HepG2 (cell line): ENCODE measurements at regions not wholly inside any gene's neighbourhood (a gene's known extent, or its start where the extent isn't known, plus 50 kb on each side); places are given as distances from the start of the nearest gene placed in this dataset.
A peak's percentile ranks its signal among the peaks of the same experiment; 100 is the strongest.

ENCODE experiments used
- ATAC-seq: fragments of 200-7000 bp; cut with Tn5 transposase; 3 replicates; pipeline ENCODE4 v1.9.1; 2020; ENCODE audit warnings: mild to moderate bottlenecking, moderate library complexity
- BruUV-seq: library from RNA; stranded (reverse); fragments of 400-500 nt; replicated peaks from 2 replicates; lab custom pipeline; 2021; lab: Mats Ljungman, UMichigan
- CTCF ChIA-PET: fragments of 300-600 bp; formaldehyde crosslinking; extraction: SDS; loops from one replicate; lab custom pipeline; 2021; ENCODE audit warnings: low total read pairs, inconsistent platforms, low intra/inter-chr PET ratio; lab: Yijun Ruan, JAX
- POLR2A ChIA-PET: fragments of 350-600 bp; sonication (Branson Sonifier 250); formaldehyde crosslinking; loops from one replicate; lab custom pipeline; 2020; ENCODE audit warnings: antibody characterized with exemption, inconsistent platforms; lab: Yijun Ruan, JAX
- DNase-seq: peaks from one replicate; pipeline ENCODE4 v3.0.0-alpha.2; 2015; ENCODE audit warnings: low spot score
- FAIRE-seq: peaks from 3 replicates; lab custom pipeline; 2011; peaks lifted over from hg19 to GRCh38; lab: Jason Lieb, UNC
- H2AFZ ChIP-seq: one replicate; pipeline ENCODE4 v1.6.1; 2011; ENCODE audit warnings: low read length, inconsistent platforms
- H3K27ac ChIP-seq: fragments of 300-600 bp; 3 replicates; pipeline ENCODE4 v1.8.0; 2011; ENCODE audit warnings: mixed run types, mild to moderate bottlenecking, mixed read lengths, low read length, inconsistent platforms; ENCODE audit not compliant: insufficient read depth; ENCODE audit errors: extremely low read length
- H3K27me3 ChIP-seq, 2 experiments: fragments of 200-600 bp in 1 of 2; 2 replicates in 1 of 2; 3 replicates in 1 of 2; pipeline versions ENCODE4 v1.6.0 to v1.8.0; 2011; ENCODE audit warnings: low read length in 2 of 2, mild to moderate bottlenecking in 2 of 2, moderate library complexity in 2 of 2, inconsistent platforms in 1 of 2; ENCODE audit not compliant: insufficient read depth in 2 of 2, control insufficient read depth in 1 of 2
- H3K36me3 ChIP-seq, 2 experiments: fragments of 200-600 bp in 1 of 2; replicated peaks in 1 of 2; 2 replicates in 1 of 2; 3 replicates in 1 of 2; pipeline versions ENCODE4 v1.5.1 to v1.8.0; 2011; ENCODE audit warnings: low read length in 2 of 2, inconsistent platforms in 1 of 2; ENCODE audit not compliant: insufficient read depth in 2 of 2, control insufficient read depth in 1 of 2
- H3K4me1 ChIP-seq: 2 replicates; pipeline ENCODE4 v1.5.1; 2012; ENCODE audit warnings: low read length, inconsistent platforms; ENCODE audit not compliant: insufficient read depth
- H3K4me2 ChIP-seq: 2 replicates; pipeline ENCODE4 v1.6.0; 2011; ENCODE audit warnings: low read depth, low read length, inconsistent platforms
- H3K4me3 ChIP-seq, 3 experiments: fragments of 200-600 bp in 1 of 3; sonication (generic), shearing (Covaris generic) in 1 of 3; replicated peaks in 1 of 3; 2 replicates each; pipeline ENCODE4 v1.5.1; 2011 to 2016; ENCODE audit warnings: low read length in 3 of 3, inconsistent platforms in 2 of 3, low read depth in 2 of 3, mild to moderate bottlenecking in 2 of 3, control low read depth in 1 of 3, mixed read lengths in 1 of 3; ENCODE audit not compliant: insufficient read depth in 1 of 3
- H3K79me2 ChIP-seq: one replicate; pipeline ENCODE4 v1.6.1; 2011; ENCODE audit warnings: low read length, inconsistent platforms; ENCODE audit not compliant: insufficient read depth
- H3K9ac ChIP-seq: 2 replicates; pipeline ENCODE4 v1.6.0; 2011; ENCODE audit warnings: mild to moderate bottlenecking, low read depth, low read length, inconsistent platforms; ENCODE audit not compliant: insufficient read depth
- H3K9me3 ChIP-seq: 2 replicates; pipeline ENCODE4 v1.5.1; 2012; ENCODE audit warnings: mild to moderate bottlenecking, low read length
- H4K20me1 ChIP-seq: 2 replicates; pipeline ENCODE4 v1.6.0; 2011; ENCODE audit warnings: inconsistent platforms, mild to moderate bottlenecking, low read length, moderate library complexity; ENCODE audit not compliant: insufficient read depth
- ELF3 ChIP-seq: IDR thresholded peaks from 2 replicates; pipeline ENCODE4 v1.6.1; 2016; ENCODE audit warnings: missing genetic modification reagents, missing compliant biosample characterization
- HDAC1 ChIP-seq: sonication (generic); formaldehyde crosslinking; IDR thresholded peaks from 2 replicates; pipeline ENCODE4 v1.5.1; 2020; ENCODE audit warnings: mild to moderate bottlenecking, missing genetic modification reagents
- MAFK ChIP-seq, 2 experiments: IDR thresholded peaks in 1 of 2; conservative IDR thresholded peaks in 1 of 2; 2 replicates each; pipeline ENCODE4 v1.6.1; 2011; ENCODE audit warnings: improper control_type of control experiment in 2 of 2, low read length in 2 of 2
- NFE2L2 ChIP-seq: fragments of 150-350 bp; IDR thresholded peaks from 2 replicates; pipeline ENCODE4 v1.6.1; 2014; ENCODE audit warnings: low read length
- NR3C1 ChIP-seq: sonication (generic); formaldehyde crosslinking; IDR thresholded peaks from 2 replicates; pipeline ENCODE4 v1.4.0; 2020; ENCODE audit warnings: missing genetic modification reagents
- ZNF383 ChIP-seq: sonication (generic); formaldehyde crosslinking; IDR thresholded peaks from 2 replicates; pipeline ENCODE4 v1.4.0; 2020; ENCODE audit warnings: missing genetic modification reagents, mild to moderate bottlenecking, borderline replicate concordance
- ZNF572 ChIP-seq: sonication (generic); formaldehyde crosslinking; IDR thresholded peaks from 2 replicates; pipeline ENCODE4 v1.5.1; 2020; ENCODE audit warnings: mild to moderate bottlenecking, missing genetic modification reagents
- ZNF670 ChIP-seq: sonication (generic); formaldehyde crosslinking; IDR thresholded peaks from 2 replicates; pipeline ENCODE4 v1.8.0; 2022; ENCODE audit warnings: mild to moderate bottlenecking, missing genetic modification reagents, borderline replicate concordance
- ZNF776 ChIP-seq: sonication (generic); formaldehyde crosslinking; IDR thresholded peaks from 2 replicates; pipeline ENCODE4 v1.4.0; 2020; ENCODE audit warnings: mild to moderate bottlenecking, missing genetic modification reagents
- WGBS: methylation state at CpG from one replicate; pipeline ENCODE4 v1.1.6; 2017; ENCODE audit warnings: low lambda C conversion rate; 5-methylcytosine and 5-hydroxymethylcytosine counted together
- in situ Hi-C: cut with HindIII; loops from 2 replicates; pipeline ENCODE4 v1.10.0; 2017; ENCODE audit warnings: low pct_unique_long_range_greater_than_20kb; ENCODE audit not compliant: extremely low pct_ligation_motif_present
- intact Hi-C: fragments of 100-400 bp; cut with micrococcal nuclease; formaldehyde crosslinking; loops from one replicate; pipeline ENCODE4 v1.10.0; 2022; ENCODE audit not compliant: unreplicated experiment
- TF ChIP-seq, protein P1 (sequence below): sonication (generic); formaldehyde crosslinking; IDR thresholded peaks from 2 replicates; pipeline ENCODE4 v1.4.0; 2020; ENCODE audit warnings: missing genetic modification reagents
- TF ChIP-seq, protein P2 (sequence below): sonication (generic); formaldehyde crosslinking; IDR thresholded peaks from 2 replicates; pipeline ENCODE4 v1.5.0; 2020; ENCODE audit warnings: mild to moderate bottlenecking, missing genetic modification reagents, borderline replicate concordance
- TF ChIP-seq, protein P3 (sequence below): sonication (generic); formaldehyde crosslinking; IDR thresholded peaks from 2 replicates; pipeline ENCODE4 v1.5.0; 2020; ENCODE audit warnings: missing genetic modification reagents

DNA sequence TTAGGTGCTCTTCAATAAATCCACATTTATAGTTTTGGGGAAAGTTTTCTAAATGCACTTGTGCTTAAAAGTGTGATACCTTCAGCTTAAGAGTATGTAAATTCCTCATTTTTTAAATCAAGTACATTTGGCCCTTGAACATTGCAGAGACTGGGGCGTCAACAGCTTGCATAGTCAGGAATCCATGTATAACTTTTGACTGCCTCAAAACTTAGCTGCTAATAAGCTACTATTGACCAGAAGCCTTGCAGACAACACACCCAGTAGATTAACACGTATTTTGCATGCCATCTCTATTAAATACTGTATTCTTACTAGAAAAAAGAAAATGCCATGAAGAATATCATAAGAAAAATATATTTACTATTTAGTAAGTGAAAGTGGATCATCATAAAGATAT lies 1211.8 kb upstream of the ALCAM start:
- Histone ChIP-seq H3K27ac (no peak overlapping the region), H3K4me1 (no peaks in the 10 kb centered on the region), H4K20me1 (no peaks in the 10 kb centered on the region), H2AFZ (no peak overlapping the region), H3K79me2 (no peaks in the 10 kb centered on the region), H3K9ac (no peak overlapping the region), H3K4me3 (no peak overlapping the region), H3K9me3 (no peaks in the 10 kb centered on the region), H3K27me3 (no peaks in the 10 kb centered on the region), H3K36me3 (no peaks in the 10 kb centered on the region), H3K4me2 (no peak overlapping the region)
- 0% methylated on average over 2 of the region's 2 CpGs for WGBS
- intact Hi-C loops: no loop called here
- ATAC-seq (no peak), FAIRE-seq (no peak), DNase-seq (no peak)
- ChIA-PET POLR2A (no interaction called here), CTCF (no interaction called here)
- BruUV-seq: no TSS peak
- in situ Hi-C loops: no loop called here
- TF ChIP-seq HDAC1 (CRISPR knock-in tag) (no peak), ELF3 (no peak), NR3C1 (no peak)

DNA sequence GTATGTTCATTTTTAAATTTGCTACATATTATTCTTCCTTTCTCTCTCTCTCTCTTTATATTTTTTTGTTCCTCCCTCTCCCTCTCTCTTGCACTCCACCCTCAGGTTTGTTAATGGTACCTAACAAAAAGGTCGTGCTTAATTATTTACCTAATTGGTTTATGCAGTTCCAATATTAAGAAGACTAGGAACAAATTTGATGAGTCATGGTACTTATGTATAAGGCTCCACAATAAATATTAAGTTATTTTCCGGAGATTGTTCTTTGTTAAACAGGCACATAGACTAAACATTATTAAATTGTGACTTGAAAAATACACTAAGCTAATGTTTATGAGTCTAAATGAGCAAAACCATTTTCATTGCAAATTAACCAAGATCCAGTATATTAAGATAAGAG lies 1200.8 kb upstream of the ALCAM start:
- no peak for DNase-seq
- ChIA-PET POLR2A (no interaction called here), CTCF (no interaction called here)
- TF ChIP-seq, protein P1, sequence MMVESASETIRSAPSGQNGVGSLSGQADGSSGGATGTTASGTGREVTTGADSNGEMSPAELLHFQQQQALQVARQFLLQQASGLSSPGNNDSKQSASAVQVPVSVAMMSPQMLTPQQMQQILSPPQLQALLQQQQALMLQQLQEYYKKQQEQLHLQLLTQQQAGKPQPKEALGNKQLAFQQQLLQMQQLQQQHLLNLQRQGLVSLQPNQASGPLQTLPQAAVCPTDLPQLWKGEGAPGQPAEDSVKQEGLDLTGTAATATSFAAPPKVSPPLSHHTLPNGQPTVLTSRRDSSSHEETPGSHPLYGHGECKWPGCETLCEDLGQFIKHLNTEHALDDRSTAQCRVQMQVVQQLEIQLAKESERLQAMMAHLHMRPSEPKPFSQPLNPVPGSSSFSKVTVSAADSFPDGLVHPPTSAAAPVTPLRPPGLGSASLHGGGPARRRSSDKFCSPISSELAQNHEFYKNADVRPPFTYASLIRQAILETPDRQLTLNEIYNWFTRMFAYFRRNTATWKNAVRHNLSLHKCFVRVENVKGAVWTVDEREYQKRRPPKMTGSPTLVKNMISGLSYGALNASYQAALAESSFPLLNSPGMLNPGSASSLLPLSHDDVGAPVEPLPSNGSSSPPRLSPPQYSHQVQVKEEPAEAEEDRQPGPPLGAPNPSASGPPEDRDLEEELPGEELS: no peak
- TF ChIP-seq ELF3: no peak
- TF ChIP-seq NFE2L2: peak; percentile 86
- no peak for TF ChIP-seq ZNF776 (CRISPR knock-in tag)
- TF ChIP-seq, protein P2, sequence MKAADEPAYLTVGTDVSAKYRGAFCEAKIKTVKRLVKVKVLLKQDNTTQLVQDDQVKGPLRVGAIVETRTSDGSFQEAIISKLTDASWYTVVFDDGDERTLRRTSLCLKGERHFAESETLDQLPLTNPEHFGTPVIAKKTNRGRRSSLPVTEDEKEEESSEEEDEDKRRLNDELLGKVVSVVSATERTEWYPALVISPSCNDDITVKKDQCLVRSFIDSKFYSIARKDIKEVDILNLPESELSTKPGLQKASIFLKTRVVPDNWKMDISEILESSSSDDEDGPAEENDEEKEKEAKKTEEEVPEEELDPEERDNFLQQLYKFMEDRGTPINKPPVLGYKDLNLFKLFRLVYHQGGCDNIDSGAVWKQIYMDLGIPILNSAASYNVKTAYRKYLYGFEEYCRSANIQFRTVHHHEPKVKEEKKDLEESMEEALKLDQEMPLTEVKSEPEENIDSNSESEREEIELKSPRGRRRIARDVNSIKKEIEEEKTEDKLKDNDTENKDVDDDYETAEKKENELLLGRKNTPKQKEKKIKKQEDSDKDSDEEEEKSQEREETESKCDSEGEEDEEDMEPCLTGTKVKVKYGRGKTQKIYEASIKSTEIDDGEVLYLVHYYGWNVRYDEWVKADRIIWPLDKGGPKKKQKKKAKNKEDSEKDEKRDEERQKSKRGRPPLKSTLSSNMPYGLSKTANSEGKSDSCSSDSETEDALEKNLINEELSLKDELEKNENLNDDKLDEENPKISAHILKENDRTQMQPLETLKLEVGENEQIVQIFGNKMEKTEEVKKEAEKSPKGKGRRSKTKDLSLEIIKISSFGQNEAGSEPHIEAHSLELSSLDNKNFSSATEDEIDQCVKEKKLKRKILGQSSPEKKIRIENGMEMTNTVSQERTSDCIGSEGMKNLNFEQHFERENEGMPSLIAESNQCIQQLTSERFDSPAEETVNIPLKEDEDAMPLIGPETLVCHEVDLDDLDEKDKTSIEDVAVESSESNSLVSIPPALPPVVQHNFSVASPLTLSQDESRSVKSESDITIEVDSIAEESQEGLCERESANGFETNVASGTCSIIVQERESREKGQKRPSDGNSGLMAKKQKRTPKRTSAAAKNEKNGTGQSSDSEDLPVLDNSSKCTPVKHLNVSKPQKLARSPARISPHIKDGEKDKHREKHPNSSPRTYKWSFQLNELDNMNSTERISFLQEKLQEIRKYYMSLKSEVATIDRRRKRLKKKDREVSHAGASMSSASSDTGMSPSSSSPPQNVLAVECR (CRISPR knock-in tag): no peak
- no peak for TF ChIP-seq ZNF670
- TF ChIP-seq, protein P3, sequence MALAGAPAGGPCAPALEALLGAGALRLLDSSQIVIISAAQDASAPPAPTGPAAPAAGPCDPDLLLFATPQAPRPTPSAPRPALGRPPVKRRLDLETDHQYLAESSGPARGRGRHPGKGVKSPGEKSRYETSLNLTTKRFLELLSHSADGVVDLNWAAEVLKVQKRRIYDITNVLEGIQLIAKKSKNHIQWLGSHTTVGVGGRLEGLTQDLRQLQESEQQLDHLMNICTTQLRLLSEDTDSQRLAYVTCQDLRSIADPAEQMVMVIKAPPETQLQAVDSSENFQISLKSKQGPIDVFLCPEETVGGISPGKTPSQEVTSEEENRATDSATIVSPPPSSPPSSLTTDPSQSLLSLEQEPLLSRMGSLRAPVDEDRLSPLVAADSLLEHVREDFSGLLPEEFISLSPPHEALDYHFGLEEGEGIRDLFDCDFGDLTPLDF (CRISPR knock-in tag): no peak
- TF ChIP-seq MAFK (conservative IDR thresholded peaks at IDR 0.05 in 1 of 2, IDR thresholded peaks at IDR 0.05 in 1 of 2; ENCODE audit: low read length in 2 of 2): peak; percentile 27 to 44; a peak in 3 of 4 replicates
- TF ChIP-seq ZNF572: no peak
- TF ChIP-seq ZNF383 (CRISPR knock-in tag): no peak
- ATAC-seq: no peak
- WGBS: 40% methylated on average over 2 of the region's 2 CpGs
- intact Hi-C loops: no loop called here
- H3K4me1 ChIP-seq: no peaks in the 10 kb centered on the region
- no peak overlapping the region for H3K27ac ChIP-seq
- no peaks in the 10 kb centered on the region for H3K27me3 ChIP-seq
- BruUV-seq: no TSS peak
- H3K4me2 ChIP-seq: no peak overlapping the region
- no peaks in the 10 kb centered on the region for H4K20me1 ChIP-seq
- no peak overlapping the region for H3K9ac ChIP-seq
- peaks cover 22% of the 10 kb centered on the region for H3K9me3 ChIP-seq
- in situ Hi-C loops: no loop called here
- no peak for FAIRE-seq
- H3K36me3 ChIP-seq: no peaks in the 10 kb centered on the region
- no peak overlapping the region for H2AFZ ChIP-seq
- H3K4me3 ChIP-seq: no peak overlapping the region
- H3K79me2 ChIP-seq: no peaks in the 10 kb centered on the region
